ENCODE measurements at regions not wholly inside any gene's neighbourhood (a gene's known extent, or its start where the extent isn't known, plus 50 kb on each side); places are given as distances from the start of the nearest gene placed in this dataset.

DNA sequence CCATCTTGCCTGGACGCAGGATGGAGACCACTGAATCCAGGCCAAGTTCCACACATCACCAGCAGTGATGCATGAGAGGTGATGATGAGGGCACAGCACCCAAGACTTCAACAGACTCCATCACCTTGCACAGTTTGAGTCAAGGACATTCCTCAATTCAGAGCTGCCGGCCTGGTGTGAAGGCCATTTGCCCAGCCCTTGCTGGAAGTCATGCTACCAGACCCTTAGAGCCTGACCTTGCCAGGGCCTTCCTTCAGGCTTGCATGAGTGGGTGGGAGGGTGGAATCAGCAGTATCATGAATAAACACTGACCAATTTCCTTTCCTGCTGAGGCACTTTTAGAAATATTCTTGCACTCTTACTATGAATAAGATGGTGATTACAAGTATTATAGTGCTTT, 130.2 kb upstream of the SSTR4 start:
- H3K9ac ChIP-seq (ENCODE audit: low read length) = no peak overlapping the region
- H3K4me3 ChIP-seq (ENCODE audit: low read length) = no peak overlapping the region
- H3F3A ChIP-seq (ENCODE audit: insufficient read depth, low read length, poor library complexity, severe bottlenecking) = no peaks in the 10 kb centered on the region

DNA sequence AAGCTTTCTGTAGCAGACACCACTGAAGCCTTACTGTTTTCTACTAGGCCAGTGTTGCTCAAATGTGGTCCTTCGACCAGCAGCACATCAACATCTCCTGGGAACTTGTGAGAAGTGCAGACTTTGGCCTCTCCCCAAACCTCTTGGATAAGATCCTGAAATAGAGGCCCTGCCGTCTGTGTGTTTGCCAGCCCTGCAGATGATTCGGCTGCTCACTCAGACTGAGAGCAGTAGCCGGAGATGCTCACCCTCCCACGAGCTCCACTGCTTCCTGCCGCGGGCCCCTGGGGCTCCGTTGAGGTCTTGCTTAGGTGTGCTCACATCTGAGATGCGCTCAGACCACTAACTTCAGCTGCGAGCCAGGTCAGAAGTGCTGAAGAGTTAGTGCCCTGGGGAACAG, 129.5 kb upstream of the SSTR4 start:
- Histone ChIP-seq H3K4me2 (ENCODE audit: low read length) (no peak overlapping the region), H2AFZ (ENCODE audit: low read depth, low read length) (no peak overlapping the region), H3K4me3 (ENCODE audit: low read length) (no peak overlapping the region)

More for the DNA sequence above, 130.2 kb upstream of the SSTR4 start:
- no peak overlapping the region for H3K4me2 ChIP-seq (ENCODE audit: low read length)
- H4K20me1 ChIP-seq (ENCODE audit: insufficient read depth) = no peaks in the 10 kb centered on the region
- no peak overlapping the region for H2AFZ ChIP-seq (ENCODE audit: low read depth, low read length)
- no peaks in the 10 kb centered on the region for H3K9me3 ChIP-seq (ENCODE audit: low read length)
- TF ChIP-seq, protein P1, sequence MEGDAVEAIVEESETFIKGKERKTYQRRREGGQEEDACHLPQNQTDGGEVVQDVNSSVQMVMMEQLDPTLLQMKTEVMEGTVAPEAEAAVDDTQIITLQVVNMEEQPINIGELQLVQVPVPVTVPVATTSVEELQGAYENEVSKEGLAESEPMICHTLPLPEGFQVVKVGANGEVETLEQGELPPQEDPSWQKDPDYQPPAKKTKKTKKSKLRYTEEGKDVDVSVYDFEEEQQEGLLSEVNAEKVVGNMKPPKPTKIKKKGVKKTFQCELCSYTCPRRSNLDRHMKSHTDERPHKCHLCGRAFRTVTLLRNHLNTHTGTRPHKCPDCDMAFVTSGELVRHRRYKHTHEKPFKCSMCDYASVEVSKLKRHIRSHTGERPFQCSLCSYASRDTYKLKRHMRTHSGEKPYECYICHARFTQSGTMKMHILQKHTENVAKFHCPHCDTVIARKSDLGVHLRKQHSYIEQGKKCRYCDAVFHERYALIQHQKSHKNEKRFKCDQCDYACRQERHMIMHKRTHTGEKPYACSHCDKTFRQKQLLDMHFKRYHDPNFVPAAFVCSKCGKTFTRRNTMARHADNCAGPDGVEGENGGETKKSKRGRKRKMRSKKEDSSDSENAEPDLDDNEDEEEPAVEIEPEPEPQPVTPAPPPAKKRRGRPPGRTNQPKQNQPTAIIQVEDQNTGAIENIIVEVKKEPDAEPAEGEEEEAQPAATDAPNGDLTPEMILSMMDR (IDR thresholded peaks at IDR 0.05; ENCODE audit: poor library complexity, severe bottlenecking) = no peak
- no peak for TF ChIP-seq MXI1 (conservative IDR thresholded peaks at IDR 0.05; ENCODE audit: poor library complexity, severe bottlenecking)
- TF ChIP-seq RAD21 (conservative IDR thresholded peaks at IDR 0.05) = no peak
- TF ChIP-seq SMC3 (conservative IDR thresholded peaks at IDR 0.05; ENCODE audit: poor library complexity) = no peak
- no peak for TF ChIP-seq POLR2AphosphoS5 (IDR thresholded peaks at IDR 0.05)
- no peak for TF ChIP-seq EZH2 (IDR thresholded peaks at IDR 0.05; ENCODE audit: borderline replicate concordance, insufficient read depth, low read length, poor library complexity, severe bottlenecking)
- TF ChIP-seq EP300 (conservative IDR thresholded peaks at IDR 0.05; ENCODE audit: poor library complexity, severe bottlenecking) = no peak
- TF ChIP-seq, protein P2, sequence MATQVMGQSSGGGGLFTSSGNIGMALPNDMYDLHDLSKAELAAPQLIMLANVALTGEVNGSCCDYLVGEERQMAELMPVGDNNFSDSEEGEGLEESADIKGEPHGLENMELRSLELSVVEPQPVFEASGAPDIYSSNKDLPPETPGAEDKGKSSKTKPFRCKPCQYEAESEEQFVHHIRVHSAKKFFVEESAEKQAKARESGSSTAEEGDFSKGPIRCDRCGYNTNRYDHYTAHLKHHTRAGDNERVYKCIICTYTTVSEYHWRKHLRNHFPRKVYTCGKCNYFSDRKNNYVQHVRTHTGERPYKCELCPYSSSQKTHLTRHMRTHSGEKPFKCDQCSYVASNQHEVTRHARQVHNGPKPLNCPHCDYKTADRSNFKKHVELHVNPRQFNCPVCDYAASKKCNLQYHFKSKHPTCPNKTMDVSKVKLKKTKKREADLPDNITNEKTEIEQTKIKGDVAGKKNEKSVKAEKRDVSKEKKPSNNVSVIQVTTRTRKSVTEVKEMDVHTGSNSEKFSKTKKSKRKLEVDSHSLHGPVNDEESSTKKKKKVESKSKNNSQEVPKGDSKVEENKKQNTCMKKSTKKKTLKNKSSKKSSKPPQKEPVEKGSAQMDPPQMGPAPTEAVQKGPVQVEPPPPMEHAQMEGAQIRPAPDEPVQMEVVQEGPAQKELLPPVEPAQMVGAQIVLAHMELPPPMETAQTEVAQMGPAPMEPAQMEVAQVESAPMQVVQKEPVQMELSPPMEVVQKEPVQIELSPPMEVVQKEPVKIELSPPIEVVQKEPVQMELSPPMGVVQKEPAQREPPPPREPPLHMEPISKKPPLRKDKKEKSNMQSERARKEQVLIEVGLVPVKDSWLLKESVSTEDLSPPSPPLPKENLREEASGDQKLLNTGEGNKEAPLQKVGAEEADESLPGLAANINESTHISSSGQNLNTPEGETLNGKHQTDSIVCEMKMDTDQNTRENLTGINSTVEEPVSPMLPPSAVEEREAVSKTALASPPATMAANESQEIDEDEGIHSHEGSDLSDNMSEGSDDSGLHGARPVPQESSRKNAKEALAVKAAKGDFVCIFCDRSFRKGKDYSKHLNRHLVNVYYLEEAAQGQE (IDR thresholded peaks at IDR 0.05; ENCODE audit: borderline replicate concordance) = no peak
- TF ChIP-seq TAF1 (IDR thresholded peaks at IDR 0.05; ENCODE audit: low read depth) = no peak
- no peaks in the 10 kb centered on the region for H3K9me2 ChIP-seq (ENCODE audit: insufficient read depth, low read length)
- no peaks in the 10 kb centered on the region for H3K79me2 ChIP-seq (replicated peaks; ENCODE audit: insufficient read depth, low read length)
- H3K27me3 ChIP-seq (ENCODE audit: insufficient read depth, low read depth, low read length) = no peaks in the 10 kb centered on the region
- no peak overlapping the region for H3K27ac ChIP-seq (ENCODE audit: low read length)
- H3K36me3 ChIP-seq (ENCODE audit: insufficient read depth, low read length) = no peaks in the 10 kb centered on the region

More for the DNA sequence above, 129.5 kb upstream of the SSTR4 start:
- Histone ChIP-seq H3K9me2 (ENCODE audit: insufficient read depth, low read length) (no peaks in the 10 kb centered on the region), H4K20me1 (ENCODE audit: insufficient read depth) (no peaks in the 10 kb centered on the region), H3K9me3 (ENCODE audit: low read length) (no peaks in the 10 kb centered on the region), H3K9ac (ENCODE audit: low read length) (no peak overlapping the region), H3F3A (ENCODE audit: insufficient read depth, low read length, poor library complexity, severe bottlenecking) (no peaks in the 10 kb centered on the region), H3K79me2 (replicated peaks; ENCODE audit: insufficient read depth, low read length) (no peaks in the 10 kb centered on the region), H3K27ac (ENCODE audit: low read length) (no peak overlapping the region), H3K27me3 (ENCODE audit: insufficient read depth, low read depth, low read length) (no peaks in the 10 kb centered on the region), H3K36me3 (ENCODE audit: insufficient read depth, low read length) (no peaks in the 10 kb centered on the region)
- TF ChIP-seq, protein P1 (IDR thresholded peaks at IDR 0.05; ENCODE audit: poor library complexity, severe bottlenecking) = no peak
- no peak for TF ChIP-seq TAF1 (IDR thresholded peaks at IDR 0.05; ENCODE audit: low read depth)
- TF ChIP-seq SMC3 (conservative IDR thresholded peaks at IDR 0.05; ENCODE audit: poor library complexity) = no peak
- TF ChIP-seq RAD21 (conservative IDR thresholded peaks at IDR 0.05) = no peak
- no peak for TF ChIP-seq EP300 (conservative IDR thresholded peaks at IDR 0.05; ENCODE audit: poor library complexity, severe bottlenecking)
- no peak for TF ChIP-seq MXI1 (conservative IDR thresholded peaks at IDR 0.05; ENCODE audit: poor library complexity, severe bottlenecking)
- TF ChIP-seq, protein P2 (IDR thresholded peaks at IDR 0.05; ENCODE audit: borderline replicate concordance) = no peak
- TF ChIP-seq POLR2AphosphoS5 (IDR thresholded peaks at IDR 0.05) = no peak
- no peak for TF ChIP-seq EZH2 (IDR thresholded peaks at IDR 0.05; ENCODE audit: borderline replicate concordance, insufficient read depth, low read length, poor library complexity, severe bottlenecking)

All from neural cell (in vitro differentiated cells).